Right renal cortex interstitium (tissue), 3 donors: ENCODE measurements at regions not wholly inside any gene's neighbourhood (a gene's known extent, or its start where the extent isn't known, plus 50 kb on each side); places are given as distances from the start of the nearest gene placed in this dataset.

Experiments
- DNase-seq, 3 donors: peaks; one replicate each; pipeline ENCODE4 v3.0.0-alpha.2; 2013; ENCODE audit warnings: low read depth in 3 of 3, low spot score in 2 of 3

- no peak for DNase-seq
Measured at GRCh38 chr5:5006548-5006947, 133.6 kb upstream of the ADAMTS16 start.

GRCh38 chr5:5009240-5009639 lies 130.9 kb upstream of the ADAMTS16 start:
- DNase-seq, result no peak

- no peak for DNase-seq
Measured at GRCh38 chr5:5011151-5011550, 129.0 kb upstream of the ADAMTS16 start.

GRCh38 chr5:5014586-5015235 lies 125.4 kb upstream of the ADAMTS16 start:
- DNase-seq, result no peak

GRCh38 chr5:5017827-5018577 lies 122.1 kb upstream of the ADAMTS16 start:
- DNase-seq, result no peak

- DNase-seq, result no peak
Measured at GRCh38 chr5:5018578-5018970, 121.6 kb upstream of the ADAMTS16 start.

GRCh38 chr5:5021436-5021835 lies 118.7 kb upstream of the ADAMTS16 start:
- DNase-seq, result no peak

GRCh38 chr5:5025098-5025773 lies 114.9 kb upstream of the ADAMTS16 start:
- DNase-seq, result no peak

GRCh38 chr5:5025774-5026408 lies 114.2 kb upstream of the ADAMTS16 start:
- no peak for DNase-seq

- DNase-seq, result no peak
Measured at GRCh38 chr5:5026409-5026785, 113.7 kb upstream of the ADAMTS16 start.

GRCh38 chr5:5031665-5032064 lies 108.5 kb upstream of the ADAMTS16 start:
- no peak for DNase-seq

- no peak for DNase-seq
Measured at GRCh38 chr5:5037674-5038073, 102.5 kb upstream of the ADAMTS16 start.

GRCh38 chr5:5039918-5040317 lies 100.2 kb upstream of the ADAMTS16 start:
- DNase-seq, result no peak

- DNase-seq, result no peak
Measured at GRCh38 chr5:5040712-5041111, 99.4 kb upstream of the ADAMTS16 start.

- no peak for DNase-seq
Measured at GRCh38 chr5:5042806-5043205, 97.3 kb upstream of the ADAMTS16 start.

- DNase-seq, result no peak
Measured at GRCh38 chr5:5043346-5043745, 96.8 kb upstream of the ADAMTS16 start.

GRCh38 chr5:5044247-5044840 lies 95.8 kb upstream of the ADAMTS16 start:
- no peak for DNase-seq

- DNase-seq, result no peak
Measured at GRCh38 chr5:5046680-5047502, 93.2 kb upstream of the ADAMTS16 start.

- DNase-seq, result no peak
Measured at GRCh38 chr5:5050801-5051200, 89.3 kb upstream of the ADAMTS16 start.

- no peak for DNase-seq
Measured at GRCh38 chr5:5055712-5056111, 84.4 kb upstream of the ADAMTS16 start.
